GM19372 (cell line): ENCODE measurements at regions not wholly inside any gene's neighbourhood (a gene's known extent, or its start where the extent isn't known, plus 50 kb on each side); places are given as distances from the start of the nearest gene placed in this dataset.
"Not testable (repeated sequence)": the region's sequence is repeated elsewhere in the genome, so short reads cannot be mapped to it uniquely, and the experiment has no call there.

Source experiments
- ATAC-seq: cut with Tn5 transposase; IDR thresholded peaks from one replicate; pipeline ENCODE4 v1.9.1; 2021; ENCODE audit warnings: mild to moderate bottlenecking, low read depth, moderate library complexity; ENCODE audit not compliant: unreplicated experiment

DNA sequence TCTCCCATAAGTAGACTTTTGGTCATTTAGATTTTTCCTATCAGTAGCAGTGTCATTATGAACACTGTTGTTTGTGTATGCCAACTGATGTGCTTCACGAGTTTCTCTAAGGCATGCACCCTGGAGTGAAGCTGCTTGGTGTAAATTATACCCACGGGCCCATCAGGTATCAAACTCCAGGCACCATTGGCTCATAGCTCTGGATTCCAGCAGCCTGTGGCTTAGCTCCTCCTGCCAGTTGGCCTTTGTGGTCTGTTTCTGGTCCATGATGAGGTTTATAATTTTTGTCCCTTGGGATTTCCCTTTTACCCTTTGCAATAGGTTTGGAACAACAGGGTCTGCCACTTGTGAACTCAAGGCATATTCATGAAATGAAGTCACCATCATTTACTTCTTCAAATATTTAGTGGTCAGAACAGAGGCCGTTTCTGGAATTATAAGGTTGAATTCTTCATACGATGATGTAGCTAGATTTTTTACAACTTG lies 350.5 kb downstream of the PRL start:
- no peak for ATAC-seq

DNA sequence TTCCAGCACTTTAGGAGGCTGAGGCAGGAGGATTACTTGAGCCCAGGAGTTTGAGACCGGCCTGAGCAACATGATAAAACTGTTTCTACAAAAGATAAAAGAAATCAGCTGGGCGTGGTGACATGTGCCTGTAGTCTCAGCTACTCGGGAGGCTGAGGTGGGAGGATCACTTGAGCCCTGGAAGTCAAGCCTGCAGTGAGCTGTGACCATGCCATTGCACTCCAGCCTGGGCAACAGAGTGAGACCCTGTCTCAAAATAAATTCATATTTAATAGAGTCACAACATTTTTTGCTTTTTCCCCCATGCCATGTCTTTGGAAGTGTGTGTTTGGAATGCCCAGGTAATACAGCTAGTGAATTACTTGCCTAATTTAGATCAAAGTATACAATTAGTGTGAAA lies 349.6 kb downstream of the PRL start:
- ATAC-seq, result not testable (repeated sequence)

DNA sequence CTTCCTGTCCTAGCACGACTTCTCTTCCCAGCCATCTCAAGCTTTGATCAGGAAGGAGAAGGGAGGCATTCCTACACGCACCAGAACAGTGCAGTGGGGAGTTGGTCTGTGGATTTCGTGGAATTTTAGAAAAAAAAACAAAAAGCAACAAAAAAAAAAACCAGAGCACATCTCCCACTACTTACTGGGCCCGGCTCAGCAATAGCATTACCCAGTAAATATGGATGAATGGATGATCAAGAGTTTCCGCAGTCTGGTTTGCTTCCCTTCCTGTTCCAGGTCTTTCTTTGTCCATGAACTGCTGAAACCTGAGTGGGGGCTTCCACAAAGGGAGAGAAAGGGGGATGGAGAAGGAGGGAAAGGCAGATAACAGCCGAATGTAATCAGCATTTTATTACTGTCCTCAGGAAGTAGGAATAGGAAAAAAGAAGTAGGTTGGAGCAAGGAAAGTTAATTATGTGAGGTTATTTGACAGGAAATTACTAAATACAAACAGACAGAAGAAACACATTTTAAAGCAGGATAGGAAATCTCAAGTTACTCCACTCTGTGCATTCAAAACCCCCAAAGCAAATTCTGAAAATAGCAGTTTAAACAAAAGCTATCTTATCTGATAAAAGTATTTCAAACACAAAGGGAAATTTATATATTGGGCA lies 349.0 kb downstream of the PRL start:
- ATAC-seq, result no peak

DNA sequence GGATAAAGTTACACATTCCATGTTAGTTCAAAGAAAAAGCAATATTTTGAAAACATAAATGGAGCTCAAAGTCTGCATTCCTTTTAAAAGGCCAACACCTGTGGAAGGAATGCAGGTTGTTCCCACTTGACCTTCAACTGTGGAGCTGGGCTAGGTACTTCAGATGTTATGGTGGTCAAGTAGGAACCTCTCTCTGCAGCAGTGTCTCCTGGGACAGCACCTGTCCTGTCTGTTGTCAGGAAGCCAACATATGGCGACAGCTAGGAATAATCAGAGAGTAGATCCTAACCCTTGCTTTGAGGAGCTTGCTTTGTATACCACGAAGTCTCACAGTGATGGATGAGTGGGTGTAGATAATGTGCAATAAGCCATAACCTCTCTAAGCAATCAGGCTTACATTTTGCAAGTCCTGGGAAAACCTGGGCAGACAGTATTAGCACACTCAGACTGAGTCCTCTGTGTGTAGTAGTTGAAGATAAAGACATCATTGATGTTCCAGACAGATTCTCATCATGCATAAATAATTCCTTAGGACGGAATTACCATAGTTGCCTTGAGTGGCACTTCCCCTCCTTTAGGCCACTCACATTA lies 347.5 kb downstream of the PRL start:
- ATAC-seq, result no peak

DNA sequence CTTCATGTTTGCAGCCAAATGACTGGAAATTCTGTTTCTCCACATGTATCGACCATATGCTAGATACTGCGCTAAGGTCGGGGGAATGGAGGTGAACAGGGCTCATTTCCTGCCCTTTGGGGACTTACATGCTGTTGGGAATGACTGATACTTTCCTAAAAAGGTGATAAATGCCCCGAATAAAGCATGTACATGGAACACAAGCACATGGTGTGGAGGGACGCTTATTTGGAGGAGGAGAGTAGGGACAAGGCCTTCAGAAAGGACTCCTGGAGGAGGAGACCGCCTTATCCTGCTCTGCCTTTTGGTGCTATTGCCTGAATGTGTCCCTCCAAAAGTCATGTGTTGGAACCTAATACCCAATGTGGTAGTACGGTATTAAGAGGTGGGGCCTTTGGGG lies 344.5 kb downstream of the PRL start:
- no peak for ATAC-seq

DNA sequence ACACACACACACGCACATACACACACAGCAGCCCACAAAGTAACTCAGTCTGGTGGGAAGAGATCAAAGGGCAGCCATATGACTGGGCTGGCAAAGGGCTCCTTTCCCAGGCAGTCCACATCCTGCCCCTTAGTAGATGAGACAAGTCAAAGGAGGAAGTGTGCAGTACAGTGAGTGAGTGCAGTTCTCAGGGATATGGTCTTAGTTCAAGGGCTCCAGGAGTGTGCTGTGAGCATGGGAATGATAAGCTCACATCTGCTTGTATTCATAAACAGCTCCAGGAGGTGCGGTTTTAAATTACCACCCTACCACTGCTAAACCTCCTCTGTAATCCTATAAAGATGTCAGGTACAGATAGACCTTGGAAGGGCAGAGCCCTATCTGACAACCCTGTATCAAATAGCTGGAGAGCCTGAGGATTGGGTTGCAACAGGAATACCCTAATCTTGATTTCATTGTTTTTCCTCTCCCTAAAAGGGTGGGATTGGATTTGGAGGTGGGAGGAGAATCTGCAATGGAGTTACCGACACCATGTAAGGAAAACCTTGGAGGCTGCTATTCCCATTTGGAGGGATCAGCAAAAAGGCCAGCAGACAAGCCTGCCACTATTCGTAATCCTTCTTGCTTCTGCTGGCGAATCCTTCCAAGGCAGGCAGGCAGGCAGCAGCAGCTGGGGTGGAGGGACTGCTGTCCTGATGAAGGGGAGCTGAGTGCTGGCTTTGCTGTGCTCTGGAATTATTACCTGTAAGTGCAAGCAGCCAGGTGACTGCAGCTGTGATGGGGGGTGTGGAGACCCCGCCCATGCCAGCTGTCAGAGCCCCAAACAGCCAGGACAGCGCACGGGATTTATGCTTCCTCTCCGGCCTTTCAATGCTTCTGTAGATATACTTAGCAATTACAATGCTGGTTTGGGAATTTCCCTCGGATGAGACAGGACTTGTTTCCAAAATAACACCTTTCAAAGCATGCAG lies 342.7 kb downstream of the PRL start:
- ATAC-seq, result no peak

DNA sequence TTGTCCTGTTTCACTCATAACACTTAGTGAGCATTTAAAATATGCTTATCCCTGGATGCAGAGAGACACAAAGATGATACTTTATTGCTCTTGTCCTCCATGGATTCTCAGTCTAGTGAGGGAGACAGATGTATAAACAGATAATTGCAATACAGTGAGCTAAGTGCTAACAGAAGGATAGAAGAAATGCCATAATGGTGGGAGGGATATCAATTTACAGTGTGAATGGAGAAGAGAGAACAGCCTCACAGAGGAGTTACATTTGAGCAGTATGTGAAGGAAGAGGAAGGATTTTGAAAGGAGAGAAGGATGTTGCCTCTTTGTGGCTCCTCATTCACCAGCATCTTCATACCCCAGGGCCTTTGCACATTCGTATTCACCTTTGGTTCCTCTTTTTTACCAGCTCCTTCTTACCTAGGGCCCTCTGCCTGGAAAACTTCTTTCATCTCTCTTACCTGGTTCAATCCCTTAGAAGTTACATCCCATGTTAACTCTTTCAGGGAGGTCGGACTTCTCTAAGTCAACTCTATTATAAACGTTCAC lies 341.7 kb downstream of the PRL start:
- no peak for ATAC-seq

DNA sequence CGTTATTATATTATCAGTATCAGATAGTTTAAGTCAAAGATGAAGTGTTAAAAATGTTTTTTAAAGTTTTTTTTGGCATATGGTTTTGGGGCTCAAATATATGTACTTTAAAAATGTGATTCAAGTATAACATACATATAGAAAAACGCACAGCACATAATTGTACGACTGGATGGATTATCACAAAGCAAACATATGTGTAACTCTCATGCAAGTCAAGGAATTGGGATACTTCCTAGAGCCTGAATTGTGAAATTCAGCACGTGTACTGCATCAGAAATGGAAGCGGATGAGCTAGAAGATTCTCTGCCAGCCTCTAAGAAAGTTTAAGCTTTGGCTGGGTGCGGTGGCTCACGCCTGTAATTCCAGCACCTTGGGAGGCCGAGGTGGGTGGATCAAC lies 340.9 kb downstream of the PRL start:
- no peak for ATAC-seq

DNA sequence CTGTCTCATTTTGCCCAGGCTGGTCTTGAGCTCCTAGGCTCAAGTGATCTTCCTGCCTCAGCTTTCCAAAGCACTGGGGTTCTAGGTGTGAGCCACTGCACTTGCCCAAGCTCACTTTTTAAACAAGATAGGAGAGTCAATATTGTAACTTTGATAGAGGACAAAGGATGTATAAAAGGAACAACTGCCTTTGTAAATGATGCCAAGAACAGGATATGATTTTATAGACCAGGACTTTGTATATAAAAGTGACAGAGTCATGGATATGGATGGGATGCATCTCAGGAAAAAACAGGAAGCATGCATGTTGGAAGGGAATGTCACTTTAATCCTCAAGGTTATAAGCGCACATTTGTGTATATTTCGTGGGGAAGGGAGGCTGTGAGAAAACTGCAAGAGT lies 338.4 kb downstream of the PRL start:
- no peak for ATAC-seq

DNA sequence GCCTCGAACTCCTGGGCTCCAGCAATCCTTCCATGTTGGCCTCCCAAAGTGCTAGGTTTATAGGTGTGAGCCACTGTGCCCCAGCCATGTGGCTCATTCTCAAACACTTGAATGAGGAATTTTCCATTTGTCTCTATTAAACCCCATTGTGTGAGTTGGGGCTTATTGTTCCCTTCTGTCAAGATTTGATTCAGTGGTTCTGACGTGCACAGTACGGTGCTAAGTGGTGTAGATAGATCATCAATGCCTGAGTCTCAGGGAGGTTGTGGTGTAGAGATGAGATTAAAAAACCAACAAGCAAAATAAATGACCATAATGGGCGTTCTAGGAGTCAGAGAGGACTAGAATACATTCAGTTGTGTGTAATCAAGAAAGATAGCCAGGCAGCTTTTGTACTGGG lies 335.6 kb downstream of the PRL start:
- ATAC-seq, result no peak

DNA sequence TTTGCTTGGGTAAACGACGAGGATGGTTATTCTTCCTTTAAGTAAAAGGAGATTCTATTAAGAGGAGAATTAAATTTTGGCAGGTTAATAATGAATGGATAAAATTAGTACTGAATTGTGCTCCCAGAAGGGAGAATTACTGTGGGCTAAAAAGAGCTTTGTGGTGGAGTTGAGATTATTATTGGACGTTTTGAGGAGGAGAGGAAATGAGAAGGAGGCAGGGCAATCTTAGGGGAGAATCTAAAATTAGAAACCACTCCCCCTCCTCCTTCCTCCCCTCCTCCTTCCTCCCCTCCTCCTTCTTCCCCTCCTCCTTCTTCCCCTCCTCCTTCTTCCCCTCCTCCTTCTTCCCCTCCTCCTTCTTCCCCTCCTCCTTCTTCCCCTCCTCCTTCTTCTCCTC lies 331.8 kb downstream of the PRL start:
- no peak for ATAC-seq

DNA sequence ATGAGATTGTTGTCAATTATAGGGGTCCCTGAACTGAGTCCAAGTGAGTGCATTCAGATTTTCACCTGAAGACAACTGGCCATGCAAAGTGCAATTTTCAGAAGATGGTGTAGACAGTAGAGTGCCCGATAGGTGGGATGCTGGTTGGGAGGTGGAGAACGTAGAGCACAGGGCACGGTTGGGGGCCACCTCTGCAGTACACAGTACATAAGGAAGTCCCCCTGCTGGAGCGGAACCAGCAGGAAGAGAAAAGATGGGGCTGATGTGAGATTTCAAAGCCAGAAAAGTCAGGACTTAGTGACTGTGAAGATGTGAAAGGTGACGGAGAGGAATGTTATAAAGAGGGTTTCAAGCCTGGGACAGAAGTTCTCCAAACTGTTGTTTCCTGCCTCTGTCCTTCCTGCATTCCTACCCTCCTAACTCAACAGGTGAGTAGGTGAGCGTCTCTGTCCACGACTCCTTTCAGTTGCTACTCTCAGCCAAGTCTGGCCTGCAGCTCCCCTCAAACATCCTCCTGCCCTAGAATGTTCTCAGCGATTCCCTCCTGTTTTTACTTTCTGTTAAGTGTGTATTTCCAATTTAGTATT lies 330.8 kb downstream of the PRL start:
- no peak for ATAC-seq

DNA sequence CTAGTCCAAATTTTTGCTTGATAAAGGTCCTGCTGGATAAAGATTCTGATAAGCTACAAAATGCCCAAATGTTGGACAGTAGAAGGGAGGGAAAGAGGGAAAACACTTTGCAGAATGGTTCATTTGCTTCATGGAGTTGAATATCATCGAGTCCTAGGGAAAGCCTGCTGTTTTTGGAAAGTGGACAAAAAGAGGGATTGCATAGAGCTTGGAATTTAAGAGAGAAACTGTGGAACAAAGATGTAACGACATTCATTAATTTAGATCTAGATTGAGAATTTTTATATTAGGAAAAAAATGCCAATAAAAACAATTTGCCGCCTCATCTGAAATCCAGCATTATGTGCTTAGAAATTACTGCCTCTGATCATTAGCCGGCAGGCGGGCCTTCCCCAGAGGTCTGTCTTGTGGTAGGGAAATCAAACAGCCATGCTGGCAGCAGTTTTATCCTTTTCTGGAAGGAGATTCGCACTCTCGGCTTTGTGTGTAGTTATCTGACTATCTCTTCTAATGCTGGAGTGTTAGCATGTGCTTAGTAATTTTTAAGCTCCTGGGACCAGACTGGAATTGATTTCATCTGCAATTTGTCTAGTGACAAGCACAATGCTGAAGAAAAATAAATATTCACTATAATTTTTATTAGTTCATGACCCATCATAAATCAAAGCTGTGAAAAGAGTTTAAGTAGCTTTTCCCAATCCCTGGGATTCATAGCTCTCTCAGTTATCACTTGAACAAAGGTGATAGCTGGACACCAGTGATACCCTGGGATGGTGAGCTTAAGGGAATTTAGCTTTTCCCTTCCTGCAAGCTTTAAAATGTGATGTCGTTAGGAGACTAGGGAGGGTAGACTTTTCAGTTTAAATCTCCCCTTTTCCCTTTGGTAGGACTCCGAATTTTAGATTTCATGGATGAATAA lies 329.5 kb downstream of the PRL start:
- ATAC-seq, result no peak

DNA sequence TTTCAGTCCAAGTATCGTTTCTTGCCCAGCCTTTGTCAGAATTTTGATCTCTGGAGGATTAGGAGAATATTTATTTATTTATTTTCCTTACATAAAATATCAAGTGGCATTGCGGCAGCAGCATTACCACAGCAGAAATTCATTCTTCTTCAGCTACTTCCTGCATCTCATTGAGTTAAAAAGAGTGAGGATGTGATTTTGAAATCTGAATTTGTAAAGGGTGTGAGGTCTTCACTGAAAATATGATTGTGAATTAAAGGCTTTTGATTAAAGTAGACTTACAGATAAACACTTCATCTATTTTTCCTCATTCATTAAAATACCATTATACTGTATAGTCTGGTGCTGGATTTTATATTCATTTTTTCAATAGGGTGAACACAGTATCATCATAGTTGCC lies 328.4 kb downstream of the PRL start:
- ATAC-seq, result no peak

DNA sequence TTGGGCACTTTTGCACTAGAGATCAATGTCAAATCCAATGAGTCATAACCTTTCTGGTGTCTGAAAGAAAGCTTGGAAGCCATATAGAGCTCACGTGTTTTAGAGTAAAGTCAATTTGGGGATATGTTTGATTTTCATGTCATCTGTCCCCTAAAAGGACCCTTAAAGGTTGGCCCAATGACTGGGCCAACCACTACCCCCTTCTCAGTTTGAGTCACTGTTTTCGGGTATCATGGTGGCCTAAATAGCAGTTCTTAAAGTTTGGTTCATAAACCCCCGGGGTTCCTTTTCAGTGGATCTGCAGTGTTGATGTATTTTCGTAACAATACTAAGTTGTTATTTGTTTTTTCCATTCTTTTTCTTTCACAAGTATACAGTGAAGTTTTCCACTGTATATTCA lies 327.6 kb downstream of the PRL start:
- ATAC-seq, result no peak

DNA sequence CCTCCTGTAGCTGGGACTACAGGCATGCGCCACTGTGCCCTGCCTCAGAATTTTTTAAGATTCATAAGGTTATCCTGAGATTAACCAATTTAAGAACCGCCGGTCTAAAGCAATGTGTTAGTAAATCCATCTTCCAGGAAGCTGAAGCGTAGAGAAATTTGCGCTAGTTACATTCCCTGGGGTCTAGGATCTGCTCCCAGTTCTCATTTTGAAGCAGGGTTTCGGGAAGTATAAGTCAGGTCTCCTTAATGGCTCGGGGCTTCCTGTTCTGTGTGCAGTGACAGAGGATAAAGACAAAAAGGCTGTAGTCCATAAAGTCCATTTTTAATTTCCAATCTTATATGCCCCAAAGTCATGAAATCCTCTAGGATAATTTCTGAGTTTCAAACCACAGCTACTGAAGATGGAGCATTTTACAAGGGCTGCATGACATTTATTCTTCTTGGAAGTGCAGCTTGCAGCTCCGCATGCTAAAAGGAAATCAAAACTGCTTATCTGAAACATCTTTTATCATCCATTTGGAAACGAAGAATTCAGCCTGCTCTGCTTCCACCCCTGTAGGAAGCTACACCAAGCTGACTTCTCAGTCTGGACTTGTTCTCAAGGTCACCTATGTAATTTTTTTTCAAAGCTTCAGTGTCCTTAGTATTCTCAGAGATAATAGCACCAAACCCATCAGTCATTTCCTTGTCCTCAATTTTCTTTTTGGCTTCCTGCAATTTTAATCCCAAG lies 326.1 kb downstream of the PRL start:
- no peak for ATAC-seq

DNA sequence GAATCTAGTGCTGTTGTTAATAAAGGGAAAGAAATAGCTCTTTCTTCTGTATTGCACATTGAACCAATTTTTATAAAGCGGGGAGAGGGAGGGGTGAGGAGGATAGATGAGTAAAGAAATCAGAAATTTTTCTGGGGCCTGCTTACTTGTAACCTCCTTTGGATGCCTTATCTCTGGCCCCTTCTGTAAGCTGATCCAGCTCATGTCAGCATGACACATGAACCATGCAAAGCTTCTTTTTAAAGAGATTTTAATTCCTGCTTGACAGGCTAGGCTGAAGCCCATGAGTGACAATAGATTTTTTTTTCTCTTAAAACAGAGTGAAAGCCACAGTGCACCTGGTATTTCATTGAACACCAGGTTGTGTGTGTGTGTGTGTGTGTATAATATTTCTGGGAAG lies 325.3 kb downstream of the PRL start:
- no peak for ATAC-seq

DNA sequence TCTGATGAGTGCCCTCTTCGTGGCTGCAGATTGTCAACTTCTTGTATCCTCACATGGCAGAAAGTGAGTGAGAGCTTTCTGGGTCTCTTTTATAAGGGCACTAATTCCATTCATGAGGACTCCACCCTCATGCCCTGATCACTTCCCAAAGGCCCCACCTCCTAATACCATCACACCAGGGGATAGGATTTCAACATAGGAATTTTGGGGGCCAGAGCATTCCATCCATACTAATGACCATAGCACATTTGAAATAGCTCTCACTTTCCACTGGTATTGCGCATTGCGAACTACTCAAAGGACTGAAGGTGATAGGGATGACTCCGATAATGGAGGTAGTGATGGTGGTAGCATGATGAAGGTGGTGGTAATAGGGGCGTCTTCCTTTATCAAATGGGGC lies 324.3 kb downstream of the PRL start:
- no peak for ATAC-seq

DNA sequence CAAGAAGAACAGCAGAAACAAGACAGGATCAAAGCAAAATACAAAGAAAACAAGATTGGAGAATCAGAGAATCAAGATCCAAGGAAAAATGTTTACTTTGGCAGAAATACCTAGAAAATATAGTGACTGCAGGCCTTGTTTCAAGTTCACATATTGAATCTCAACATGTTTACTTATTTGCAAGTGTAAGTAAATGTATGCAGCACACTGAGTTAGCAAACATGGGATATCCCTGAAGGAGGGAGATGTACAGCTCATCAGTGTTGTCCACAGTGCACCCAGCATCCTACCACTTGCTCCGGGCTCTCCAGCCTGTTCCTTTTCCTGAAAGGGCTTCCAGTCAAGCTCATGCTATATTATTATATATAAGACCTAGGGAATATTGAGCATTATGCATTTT lies 319.5 kb downstream of the PRL start:
- ATAC-seq, result no peak
